HG03066 (cell line): ENCODE measurements at regions not wholly inside any gene's neighbourhood (a gene's known extent, or its start where the extent isn't known, plus 50 kb on each side); places are given as distances from the start of the nearest gene placed in this dataset.

Source experiments
- ATAC-seq: cut with Tn5 transposase; IDR thresholded peaks from one replicate; pipeline ENCODE4 v1.9.1; 2021; ENCODE audit warnings: low read depth; ENCODE audit not compliant: unreplicated experiment

DNA sequence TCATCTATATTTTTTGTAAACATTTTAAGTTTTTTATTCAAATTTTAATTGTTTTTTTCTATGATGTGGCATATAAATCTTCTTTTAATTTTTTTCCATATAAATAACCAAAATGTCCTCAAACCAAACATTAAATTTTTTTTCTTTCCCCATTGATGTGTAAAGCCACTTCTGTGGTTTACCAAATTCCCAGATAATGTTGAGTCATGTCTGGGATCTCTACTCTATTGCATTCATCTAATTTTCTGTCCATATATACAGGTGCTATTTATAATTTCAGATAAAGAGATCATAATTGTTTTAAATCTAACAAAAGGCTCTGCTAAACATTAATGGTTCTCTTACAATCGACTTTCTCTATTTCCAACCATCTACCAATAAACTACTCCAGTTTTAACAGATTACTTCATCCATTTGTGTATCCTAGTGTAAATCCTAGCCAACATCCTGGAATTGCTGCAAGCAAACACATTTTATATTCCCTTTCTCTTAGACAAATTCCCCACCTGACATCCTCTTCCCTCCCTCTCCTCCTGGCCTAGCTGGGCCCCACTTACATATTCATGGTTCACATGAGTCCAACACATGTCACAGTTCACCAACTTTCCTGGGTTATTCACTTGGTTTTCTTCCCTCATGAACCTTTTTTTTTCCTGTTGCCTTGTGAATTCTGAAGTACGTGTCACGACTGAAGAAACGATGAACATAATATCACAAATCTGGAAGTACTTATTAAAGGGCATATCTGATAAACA, 368.0 kb upstream of the AGTR1 start:
- ATAC-seq = no peak

DNA sequence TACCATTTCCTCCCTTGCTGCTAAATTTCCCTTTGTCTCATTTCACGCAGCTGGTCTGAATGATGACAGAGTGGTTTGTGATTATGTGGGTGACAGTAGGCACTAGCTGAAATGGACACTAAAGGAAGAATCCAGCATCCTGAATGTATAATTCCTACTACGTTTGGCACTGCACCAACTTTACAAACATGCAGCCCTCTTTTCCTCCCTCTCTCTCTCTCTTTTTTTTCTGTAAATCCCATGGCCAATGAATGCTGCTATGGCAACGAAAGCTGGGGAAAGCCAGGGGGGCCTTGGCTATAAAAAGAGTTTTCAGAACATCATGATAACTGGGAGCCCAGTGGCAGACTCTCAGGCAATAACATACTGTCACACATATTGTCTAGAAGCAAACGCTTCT, 367.2 kb upstream of the AGTR1 start:
- ATAC-seq = no peak

DNA sequence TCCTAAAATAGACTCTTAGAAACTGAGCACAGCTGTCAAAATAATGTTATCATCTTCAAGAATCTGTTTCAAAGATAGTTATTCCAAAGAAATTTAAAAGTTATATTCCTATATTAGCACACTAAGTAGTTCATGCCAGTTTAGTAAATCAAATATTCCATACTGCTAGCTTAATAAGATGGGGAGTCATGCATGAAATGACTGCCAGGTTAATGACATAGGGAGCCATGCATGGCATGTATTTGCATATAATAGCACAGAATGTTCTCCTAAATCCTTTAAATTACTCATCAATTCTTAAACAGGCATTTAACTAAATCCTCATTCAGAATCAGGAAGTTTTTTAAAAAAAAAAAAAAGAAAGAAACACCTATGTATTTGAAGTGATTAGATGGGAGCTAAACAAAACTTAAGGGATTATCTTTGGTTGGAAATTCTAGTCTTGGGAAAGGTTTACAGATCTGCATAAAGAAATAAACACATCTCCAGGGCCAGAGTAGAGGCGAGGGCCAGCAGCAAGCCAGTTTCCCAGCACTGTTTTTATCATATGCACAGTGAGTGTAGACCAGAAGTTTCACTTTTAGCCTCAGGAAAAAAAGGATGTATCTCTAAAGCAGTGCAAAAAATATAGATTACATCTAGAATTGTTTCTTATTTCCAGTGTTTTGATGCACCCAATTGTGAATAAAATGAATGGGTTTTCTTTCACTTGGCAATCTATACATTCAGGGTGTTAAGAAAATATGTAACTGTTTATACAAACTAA, 366.4 kb upstream of the AGTR1 start:
- ATAC-seq = peak; percentile 58

DNA sequence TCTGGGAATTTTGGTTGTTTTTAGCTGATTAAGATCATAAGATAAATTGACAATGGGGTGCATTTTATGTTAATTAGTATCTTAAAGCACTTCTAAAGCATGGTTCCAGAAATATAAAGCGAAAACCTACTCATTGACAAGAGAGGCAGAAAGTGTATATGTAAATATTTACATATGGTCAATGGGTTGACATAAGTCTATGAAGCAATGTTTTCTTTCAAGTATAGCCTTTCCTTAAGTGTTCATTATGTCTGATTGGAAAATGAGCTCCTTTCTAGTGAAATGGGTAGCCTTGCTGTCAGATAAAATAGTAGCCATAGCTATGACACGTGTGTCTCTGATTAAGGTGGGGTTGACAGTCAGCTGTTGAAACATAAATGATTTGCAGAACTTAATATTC, 365.2 kb upstream of the AGTR1 start:
- no peak for ATAC-seq

DNA sequence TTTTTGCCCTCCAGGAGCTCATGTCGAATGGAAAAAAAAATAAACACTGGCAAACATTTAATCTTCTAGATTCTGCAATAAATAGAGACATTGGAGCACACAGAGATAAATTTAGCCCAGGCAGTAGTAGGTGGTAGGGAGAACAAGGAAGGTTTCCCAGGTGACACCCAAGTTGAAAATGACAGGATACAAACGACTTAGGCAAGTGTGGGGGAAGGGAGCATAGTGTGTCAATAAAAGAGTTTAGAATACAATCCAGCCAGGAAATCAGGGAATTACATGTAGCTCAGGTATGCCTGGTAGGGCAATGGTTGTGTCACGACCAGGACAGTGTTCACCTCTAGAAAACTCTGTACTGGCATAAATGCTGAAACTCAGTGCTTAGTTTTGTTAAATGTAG, 364.6 kb upstream of the AGTR1 start:
- ATAC-seq = no peak

DNA sequence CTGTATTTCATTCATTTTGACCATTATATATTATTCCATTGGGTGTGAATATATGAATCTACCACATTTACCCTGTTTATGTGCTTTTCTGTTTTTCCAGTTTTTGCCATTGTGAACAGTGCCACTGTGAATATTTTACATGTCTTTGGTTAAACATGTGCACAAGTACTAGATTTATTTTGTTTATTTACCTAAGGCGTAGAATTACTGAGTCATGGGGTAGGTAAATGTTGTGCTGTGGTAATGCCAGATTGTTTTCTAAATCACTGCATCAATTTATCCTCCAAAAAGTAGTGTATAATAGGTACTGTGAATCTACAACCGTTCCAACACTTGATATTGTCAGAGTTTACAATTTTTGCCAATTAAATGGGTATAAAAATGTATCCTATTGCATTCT, 362.1 kb upstream of the AGTR1 start:
- no peak for ATAC-seq

DNA sequence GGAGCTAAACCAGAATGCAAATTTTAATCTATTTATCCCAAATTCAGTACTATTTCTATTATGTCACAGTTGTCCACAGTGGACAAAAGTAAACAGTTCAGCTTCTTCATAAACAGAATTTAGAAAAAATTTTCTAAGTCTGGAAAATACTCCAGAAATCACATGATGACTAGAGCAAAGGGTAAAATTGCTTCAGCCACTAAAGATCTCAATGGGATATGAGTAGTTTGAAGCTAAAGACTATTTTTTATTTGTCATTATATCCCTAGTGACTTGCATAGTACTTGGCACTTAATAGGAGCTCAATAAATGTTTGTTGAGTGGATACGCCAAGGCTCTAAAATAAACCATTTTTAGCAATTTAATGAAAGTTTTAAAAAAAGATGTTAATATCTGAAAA, 354.3 kb upstream of the AGTR1 start:
- no peak for ATAC-seq

DNA sequence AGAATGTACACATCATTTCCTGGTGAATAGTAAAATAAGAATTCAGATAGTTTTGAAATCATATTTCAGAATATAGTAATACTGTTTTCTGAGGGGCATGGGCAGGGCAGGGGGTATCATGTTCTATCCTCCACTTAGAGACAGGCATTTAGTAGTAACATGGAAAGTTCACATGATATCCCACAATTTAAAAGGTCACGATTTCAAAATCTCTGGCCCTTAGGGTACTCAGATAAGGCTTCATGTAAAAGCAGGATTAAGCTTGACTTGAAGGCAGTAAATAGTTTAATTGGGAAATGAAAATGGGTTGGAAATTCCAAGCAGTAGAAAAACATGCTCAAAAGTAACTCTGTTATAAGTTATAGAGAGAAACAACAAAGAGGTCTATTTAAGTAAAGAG, 353.2 kb upstream of the AGTR1 start:
- ATAC-seq = no peak

DNA sequence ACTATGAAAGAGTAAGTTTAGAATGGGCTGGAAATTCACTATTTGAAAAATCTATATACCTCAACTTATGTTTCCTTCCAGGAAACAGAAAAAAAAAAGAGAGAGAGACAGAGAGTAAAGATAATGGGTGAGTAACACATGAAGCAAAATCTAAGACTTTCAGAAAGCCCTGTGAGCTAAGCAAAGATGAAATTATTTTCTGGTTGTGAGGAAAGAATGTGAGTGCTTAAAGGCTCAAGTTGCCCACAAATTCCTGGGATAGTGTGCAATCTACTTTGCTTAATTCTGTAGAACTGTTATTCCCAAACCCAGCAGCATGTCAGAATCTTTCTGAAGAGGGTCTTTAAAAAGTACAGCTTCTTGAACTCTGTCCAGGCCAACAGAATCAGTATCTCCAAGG, 337.7 kb upstream of the AGTR1 start:
- ATAC-seq = no peak

DNA sequence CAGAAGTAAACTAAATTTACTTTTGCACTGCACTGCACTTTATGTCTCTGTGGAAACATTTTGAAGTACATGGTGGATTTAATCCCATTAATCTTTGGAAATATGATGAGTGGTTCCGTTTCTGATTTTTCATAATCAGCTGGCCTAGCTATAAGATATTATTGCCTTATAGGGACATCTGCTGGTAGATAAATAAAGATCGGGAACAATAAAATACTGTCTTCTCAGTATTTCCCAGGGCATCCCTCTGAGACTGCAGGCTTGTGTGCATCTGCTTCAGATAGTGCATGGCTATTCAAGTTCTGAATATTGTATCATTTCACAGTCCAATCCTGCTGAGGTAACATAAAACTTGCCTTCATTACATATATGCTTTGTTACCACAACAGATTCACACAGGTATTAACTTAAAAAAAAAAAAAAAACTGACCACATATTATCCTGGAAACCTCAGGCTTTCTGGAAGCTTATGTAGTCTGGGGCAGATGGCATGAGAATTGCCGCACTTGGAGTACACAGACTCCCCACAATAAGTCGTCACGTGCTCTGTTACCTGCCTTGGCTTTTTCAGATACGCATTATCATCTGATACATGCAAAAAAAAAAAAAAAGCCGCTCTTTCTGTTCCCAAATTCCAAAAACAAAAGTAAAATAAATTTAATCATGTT, 330.8 kb upstream of the AGTR1 start:
- no peak for ATAC-seq

DNA sequence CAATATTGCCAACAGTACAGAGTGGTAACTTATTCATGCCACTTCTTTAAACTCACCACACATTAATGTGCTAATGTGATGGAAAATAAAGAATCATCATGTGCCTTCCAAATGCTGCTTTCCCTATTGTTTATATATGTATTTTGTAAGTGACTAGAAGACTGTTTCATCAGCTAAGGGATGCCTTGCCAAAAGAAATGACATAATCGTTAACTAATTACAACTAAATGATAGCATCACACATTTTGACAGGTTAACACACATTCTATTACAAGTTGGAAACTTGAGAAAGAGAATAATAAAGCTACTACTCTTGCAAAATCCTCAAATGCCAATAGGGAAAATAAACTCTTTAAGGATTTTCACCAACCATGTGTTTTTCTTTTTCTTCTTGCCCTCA, 329.9 kb upstream of the AGTR1 start:
- ATAC-seq = no peak

DNA sequence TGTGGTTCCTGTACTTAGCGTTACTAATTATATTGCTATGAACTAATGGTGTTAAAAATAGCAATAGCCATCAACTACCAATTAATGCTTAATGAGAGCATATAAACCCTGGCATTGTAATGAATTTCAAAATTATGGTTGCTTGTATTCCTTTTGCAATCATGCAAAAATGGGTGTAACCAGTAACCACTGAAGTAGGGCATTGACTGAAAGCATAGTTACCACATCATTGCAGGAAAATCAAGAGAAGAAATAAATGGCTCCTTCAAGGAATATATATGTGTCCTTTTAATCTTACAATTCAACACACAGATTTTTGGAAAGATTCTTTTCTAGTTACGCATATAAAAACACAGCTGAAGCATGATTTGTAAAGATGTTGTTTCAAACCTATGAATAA, 328.3 kb upstream of the AGTR1 start:
- no peak for ATAC-seq

DNA sequence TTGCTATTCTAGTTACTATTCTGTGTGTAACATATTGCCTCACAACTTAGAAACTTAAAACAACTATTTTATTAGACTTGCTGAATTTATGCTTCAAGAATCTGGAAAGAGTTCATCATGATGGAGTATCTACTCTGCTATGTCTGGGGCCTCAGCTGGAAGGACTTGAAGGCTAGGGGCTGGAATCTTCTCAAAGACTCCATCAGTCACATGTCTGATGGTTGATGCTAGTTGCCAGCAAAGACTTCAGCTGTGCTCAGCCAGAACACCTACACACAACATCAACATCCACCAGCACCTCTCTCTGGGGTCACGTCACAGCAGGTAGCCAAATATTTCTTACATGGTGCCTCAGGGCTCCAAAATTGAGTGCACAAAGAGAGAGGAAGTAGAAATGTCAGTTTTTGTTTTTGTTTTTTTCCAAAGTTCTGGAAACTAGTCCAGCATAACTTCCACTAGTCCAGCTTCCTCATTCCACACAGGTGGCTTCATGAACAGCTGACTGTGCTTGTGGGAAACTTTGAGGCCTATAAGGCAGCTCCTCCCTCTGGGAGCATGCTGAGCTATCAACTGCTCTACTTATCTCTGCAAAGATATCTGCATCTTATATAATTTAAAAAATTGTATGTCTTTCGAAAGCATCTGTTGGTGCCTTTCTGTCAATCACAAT, 325.4 kb upstream of the AGTR1 start:
- no peak for ATAC-seq

DNA sequence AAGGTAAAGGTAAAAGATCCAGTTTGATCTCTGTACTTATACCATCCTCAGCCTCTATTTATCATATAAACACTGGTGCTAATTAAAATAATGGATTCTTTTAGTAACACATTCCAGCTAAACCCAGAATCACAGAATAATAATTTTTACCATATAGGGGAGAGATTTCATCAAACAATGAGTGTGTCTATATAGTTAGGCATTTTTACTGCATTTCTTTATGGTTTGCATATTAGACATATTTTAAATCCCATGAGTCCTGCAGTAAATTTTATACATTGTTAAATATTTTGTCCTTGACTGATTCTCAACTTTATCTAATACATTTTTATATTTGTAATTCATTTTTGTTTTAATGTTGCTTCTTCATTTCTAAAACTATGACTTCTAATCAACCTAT, 323.7 kb upstream of the AGTR1 start:
- ATAC-seq = no peak

DNA sequence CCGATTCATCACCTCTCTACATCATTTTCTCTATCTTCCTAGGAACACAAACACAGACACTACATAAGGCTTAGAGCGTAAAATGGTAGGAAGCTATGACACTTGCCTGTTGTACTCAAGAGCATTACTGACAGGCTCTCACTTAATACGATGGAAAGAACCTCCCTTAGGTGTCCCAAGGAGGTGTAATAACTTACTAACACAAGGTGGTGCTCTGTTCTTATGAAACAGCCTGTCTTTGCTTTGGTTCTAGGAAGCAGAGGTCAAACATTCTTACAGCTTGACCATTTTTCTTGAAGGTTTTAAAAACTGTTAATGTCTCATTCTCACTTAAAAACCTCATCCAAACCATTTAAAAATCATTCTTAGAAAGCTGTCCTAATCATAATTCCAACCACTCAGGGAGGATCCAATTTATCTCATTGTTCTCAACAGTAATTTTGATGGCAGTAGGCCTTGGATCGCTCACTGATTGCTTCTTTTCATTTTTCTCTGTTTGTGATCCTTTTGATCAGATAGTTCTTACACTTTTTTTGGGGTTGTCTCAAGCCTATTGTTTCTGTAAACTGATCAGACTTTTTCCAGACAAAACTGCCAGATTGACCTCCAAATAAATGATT, 317.8 kb upstream of the AGTR1 start:
- peak; percentile 87 for ATAC-seq

DNA sequence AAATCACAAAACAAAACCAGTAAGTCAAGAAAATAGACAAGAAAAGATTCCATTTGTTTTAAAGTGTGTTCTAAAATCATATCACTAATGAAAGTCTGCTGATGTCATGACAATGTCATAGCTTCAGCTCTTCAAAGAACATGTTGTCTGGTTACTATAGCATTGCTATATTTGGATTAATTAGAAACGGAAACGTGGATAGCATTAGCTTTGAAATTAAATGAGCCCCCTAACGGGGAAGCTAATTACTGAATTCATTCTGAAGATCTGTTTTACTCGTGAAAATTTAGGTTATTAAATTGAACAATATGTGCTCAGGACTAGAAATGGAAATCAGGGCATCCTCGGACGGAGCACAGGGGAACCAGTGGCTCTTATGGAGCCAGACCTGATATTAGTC, 316.7 kb upstream of the AGTR1 start:
- no peak for ATAC-seq

DNA sequence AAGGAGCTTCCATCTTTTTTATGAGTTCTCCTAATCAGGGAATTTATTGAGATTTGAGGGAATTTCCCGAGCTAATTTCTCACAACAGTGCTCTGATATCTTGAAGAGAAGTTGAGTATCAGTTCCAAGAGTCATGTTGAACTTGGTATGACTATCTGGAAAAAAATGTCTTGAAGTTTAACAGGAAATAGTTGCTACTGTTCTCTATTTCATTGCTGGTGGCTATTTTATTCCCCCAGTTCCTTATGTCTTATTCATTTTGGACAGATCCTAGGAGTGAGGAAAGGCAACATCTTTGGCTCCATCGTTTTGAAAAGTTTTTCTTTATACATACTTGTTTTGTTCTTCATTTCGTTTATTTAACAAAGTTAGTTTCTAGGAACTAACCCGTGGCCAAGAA, 307.8 kb upstream of the AGTR1 start:
- no peak for ATAC-seq

DNA sequence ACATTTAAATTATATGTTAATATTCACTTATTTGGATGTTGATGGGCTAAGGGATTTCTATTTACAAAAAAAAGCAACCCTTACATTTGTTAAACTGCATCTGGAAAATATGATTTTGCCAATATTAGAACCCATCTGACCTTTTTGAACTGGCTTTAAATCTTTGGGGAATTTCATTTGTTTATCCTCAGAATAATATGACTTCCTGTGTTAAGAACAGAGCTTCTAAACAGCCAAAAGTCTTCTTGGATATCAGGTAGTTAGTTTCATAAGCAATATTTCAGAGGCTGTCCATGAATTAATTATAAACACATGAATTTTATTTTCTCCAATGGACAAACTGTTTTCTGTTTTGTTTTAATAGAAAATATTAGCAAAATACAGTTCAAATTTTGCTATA, 301.9 kb upstream of the AGTR1 start:
- no peak for ATAC-seq

DNA sequence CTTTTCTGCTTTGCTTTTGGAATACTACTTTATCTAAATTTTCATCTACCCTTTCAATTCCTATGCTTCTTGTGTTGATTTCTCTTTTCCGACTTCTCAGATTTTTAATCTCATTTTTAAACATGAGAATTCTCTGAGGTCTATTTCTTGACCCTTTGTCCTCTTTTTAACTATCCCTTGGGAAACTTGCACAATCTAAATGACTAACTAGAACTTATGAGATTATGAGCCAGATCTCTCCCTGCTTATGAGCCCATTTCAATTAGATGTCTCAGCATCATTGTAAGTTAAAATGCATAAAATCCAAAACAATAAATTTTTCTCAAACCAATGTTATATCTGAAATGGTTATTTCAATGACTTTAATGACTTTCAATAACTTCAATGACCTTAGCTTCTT, 296.9 kb upstream of the AGTR1 start:
- no peak for ATAC-seq

DNA sequence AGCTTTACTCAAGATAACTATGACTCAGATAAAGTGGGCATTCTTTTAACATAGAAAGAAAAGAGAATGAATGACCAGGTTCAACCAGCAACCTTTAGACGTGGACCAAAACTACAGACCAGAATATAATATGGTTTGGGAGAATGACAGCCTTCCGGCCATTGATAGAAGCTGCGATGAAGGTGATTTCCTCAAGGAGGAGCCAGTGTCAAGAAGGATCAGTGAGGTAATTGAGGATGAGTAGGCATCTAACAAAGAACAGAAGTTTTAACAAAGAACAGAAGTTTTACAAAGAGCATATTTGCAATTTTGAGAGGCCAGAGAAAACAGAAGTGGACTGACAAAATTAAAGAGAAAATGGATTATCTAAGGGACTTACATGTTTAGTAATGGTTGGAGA, 289.0 kb upstream of the AGTR1 start:
- ATAC-seq = no peak

DNA sequence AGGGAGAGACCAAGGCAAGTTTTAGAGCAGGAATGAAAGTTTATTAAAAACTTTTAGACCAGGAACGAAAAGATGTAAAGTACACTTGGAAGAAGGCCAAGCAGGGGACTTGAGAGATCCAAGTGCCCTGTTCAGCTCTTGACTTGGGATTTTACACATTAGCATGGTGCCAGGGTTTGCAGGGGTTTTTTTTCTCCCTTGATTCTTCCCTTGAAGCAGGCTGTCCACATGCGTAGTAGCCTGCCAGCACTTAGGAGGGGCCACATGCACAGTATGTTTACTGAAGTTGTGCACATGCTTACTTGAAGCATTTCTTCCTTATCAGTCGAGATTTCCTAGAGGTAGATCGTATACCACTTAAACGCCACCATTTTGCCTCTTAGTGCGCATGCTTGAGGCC, 277.5 kb upstream of the AGTR1 start:
- no peak for ATAC-seq
